Fibroblast of peridontal ligament (primary cell): ENCODE measurements at regions not wholly inside any gene's neighbourhood (a gene's known extent, or its start where the extent isn't known, plus 50 kb on each side); places are given as distances from the start of the nearest gene placed in this dataset.
"Not testable (repeated sequence)": the region's sequence is repeated elsewhere in the genome, so short reads cannot be mapped to it uniquely, and the experiment has no call there.

Experiments used
- DNase-seq: peaks from one replicate; pipeline ENCODE4 v3.0.0-alpha.2; 2010; ENCODE audit errors: extremely low read depth

DNA sequence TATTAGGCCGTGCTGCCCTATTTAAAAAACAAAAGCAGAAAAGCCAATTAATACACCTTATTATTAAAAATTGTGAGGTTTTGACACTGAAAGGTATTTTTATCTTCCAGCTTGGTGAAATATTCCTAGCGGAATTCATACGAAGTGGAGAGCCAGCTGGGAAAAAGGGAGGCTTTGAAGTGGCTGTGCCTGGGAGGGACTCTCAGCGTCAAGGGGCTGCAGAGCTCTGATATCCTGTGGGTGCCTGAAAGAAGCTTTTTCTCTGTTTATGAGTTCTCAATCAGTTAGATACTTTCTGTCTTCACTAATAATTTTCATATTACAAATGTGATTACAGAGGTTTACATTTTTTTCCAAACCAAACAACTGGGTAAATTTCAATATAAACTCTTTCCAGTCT lies 140.2 kb upstream of the MIR17HG start:
- no peak for DNase-seq

- no peak for DNase-seq
Observed at GRCh38 chr13:91211510-91211909, 136.0 kb upstream of the MIR17HG start.

DNA sequence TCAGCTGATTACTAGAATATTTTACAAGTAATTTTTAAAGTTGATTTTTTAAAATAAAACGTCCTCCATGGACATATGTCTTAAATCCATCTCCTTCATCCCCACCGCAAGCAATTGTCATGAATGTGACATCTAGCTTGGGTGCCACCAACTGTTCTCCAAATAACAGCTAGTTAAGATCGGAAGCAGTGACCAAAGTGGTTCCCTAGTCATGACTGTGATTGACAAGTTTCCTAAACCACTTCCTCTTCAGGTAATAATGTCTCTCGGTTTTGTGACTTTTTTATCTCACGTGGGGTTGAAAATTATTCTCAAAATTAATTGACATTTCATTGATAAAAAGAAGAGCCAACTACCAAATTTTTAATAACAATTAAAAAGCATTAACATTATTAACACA lies 135.3 kb upstream of the MIR17HG start:
- no peak for DNase-seq

GRCh38 chr13:91214031-91214430 lies 133.5 kb upstream of the MIR17HG start:
- no peak for DNase-seq

DNA sequence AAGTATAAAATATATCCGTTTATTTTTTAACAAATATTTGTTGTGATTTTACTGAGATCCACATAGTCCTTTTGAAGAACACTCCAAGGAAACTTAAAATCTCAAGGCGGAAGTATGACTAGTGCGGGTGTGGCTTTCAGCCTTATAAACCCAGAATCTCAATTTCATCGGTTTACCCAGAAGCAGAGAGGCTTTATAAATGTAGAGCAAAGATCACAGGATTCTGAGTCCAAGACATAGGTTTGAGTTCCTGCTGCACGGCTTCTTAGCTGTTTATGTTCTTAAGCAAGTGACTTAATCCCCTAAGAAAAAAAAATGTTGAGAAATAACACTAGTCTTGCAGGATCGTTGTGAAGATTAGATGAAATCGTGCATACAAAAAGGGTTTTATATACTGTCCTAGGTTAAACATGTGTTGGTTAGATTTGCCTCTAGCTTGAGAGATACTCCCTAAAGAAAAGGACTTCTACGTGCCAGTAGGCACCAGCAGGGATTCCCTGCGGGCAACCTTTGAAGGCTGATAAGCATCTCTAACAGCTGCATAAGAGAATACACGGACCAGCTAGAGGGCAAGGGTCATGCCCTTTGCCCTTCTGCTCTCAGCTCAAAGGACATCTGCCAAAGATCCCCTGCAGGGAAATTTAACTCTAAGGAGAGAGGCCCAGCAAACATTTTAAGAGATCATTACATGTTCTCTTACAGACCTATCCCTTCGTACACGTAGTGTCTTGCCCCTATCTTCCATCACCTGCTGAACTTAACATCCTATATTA lies 130.4 kb upstream of the MIR17HG start:
- no peak for DNase-seq

DNA sequence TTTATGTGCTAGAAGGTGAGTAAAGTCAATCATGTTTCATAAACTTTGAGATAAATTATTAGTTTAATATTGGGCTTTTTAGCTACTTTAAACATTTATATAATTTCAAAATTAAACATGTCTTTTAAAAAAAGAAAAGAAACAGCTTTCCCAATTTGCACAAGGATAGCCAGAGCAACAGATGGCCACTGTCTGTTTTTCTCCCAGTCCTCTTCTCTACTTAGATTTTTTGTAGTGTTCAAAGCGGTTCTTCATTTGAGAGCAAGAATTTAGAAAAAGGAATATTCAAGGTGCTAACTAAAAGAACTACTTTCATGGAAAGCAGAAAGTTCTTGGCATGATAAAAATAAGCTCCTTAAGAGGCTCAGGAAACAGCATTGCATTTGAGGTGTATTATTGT lies 128.3 kb upstream of the MIR17HG start:
- DNase-seq: no peak

- no peak for DNase-seq
Observed at GRCh38 chr13:91220872-91221271, 126.6 kb upstream of the MIR17HG start.

GRCh38 chr13:91228108-91228507 lies 119.4 kb upstream of the MIR17HG start:
- DNase-seq: no peak

DNA sequence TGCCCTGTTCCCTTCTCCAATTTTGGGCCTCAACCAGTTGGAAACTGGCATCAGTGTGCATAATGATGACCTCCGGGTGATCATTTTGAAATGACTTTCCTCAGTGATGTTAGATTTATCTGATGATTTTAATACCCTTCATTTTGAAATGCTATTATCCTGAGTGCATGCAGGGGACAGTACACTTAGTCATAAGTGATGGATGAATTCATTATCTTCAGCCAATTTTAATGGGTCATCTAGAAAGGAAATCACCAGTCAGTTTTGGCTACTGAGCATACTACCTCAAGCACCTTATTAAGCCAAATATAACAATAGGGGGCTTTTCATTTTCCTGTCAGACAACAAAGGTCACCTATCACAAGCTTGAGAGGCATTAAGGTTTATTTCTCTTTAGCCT lies 118.5 kb upstream of the MIR17HG start:
- no peak for DNase-seq

DNA sequence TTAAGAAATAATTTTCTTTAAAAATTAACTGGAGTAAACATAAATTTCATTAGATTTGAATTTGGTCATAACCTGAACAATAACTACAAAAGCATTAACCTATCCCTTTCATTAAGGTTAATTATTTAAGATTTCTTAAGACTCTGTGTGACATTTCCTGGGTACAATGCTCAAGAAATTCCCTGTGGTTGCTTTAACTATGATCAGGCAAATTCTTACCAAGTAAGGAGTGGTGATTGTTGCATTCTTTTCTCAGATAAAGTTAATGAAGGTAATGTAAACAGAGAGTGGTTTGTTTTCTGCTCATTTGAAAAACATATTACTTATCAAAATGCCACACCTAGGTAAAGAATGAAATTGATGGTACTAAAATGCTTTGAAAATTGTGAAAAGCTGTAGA lies 114.8 kb upstream of the MIR17HG start:
- no peak for DNase-seq

GRCh38 chr13:91233291-91233690 lies 114.2 kb upstream of the MIR17HG start:
- no peak for DNase-seq

GRCh38 chr13:91236182-91236581 lies 111.3 kb upstream of the MIR17HG start:
- no peak for DNase-seq

GRCh38 chr13:91236921-91237320 lies 110.6 kb upstream of the MIR17HG start:
- no peak for DNase-seq

DNA sequence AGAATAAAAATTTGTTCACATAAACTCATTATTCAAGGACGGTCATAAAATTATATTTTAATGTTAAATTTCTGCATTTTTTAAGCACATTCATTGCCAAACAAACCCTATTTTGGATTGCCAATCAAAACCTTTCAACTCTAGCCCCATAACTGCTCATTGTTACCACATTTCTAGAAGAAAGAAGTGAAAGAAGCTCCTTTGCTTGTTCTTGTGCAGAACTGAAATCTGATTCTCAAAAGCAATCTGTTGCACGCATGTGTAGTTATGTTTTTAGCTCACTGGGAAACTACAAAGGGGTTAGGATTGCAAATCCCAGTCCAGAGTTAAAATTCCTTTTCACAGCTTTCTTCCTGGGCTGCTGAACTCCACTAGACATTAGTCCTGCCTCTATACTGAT lies 109.5 kb upstream of the MIR17HG start:
- DNase-seq: no peak

DNA sequence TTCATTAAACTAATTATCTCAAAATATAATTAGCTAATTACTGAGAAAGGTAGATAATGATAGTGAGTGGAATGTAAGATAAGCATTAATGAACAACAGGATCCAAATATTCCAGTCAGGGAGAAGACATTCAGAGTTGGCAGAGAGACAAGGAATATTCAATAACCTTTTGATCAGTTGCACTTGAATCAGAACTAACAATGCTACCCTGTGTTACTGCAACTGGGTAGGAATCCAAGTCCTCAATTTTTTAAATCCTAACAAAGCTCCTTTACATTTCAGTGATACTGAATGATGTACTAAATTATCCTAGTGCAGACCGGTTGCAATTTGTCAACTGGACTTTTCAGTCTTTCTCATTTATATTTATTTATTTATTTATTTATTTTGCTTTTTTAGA lies 107.1 kb upstream of the MIR17HG start:
- DNase-seq: no peak

DNA sequence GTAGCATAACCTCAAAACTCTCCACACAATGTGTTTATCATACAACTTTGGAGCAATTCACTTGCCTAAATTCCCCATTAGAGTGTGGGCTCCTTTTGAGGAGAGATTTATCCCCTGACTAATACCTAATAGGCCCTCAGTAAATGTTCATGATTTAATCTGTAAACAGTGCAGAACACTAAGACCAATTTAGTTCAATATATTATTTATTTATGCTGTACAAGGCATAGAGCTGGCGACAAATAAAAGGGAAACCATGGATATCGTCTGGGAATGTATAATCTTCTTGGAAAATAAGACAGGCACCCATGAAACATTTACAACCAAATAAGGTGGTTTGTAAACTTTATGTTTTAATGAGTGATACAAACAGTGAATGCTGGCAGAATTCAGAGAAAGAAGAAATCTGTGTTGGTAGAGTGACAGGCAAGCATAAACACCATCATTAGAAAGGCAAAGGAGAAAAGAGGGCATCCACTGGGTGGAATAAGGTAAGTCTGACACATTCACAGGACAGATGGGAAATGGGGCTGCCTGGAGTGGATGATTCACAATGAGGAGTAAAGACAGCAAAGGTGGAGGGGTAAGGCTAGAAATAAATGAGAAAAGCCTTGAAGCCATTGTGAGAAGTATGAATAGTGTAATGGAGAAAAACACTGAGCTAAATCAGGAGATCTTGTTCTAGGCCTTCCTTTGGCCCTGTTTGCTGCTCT lies 106.1 kb upstream of the MIR17HG start:
- DNase-seq: no peak

GRCh38 chr13:91242652-91243051 lies 104.8 kb upstream of the MIR17HG start:
- no peak for DNase-seq

- no peak for DNase-seq
Observed at GRCh38 chr13:91245288-91245687, 102.2 kb upstream of the MIR17HG start.

GRCh38 chr13:91247768-91248167 lies 99.7 kb upstream of the MIR17HG start:
- DNase-seq: no peak

- no peak for DNase-seq
Observed at GRCh38 chr13:91248249-91248648, 99.2 kb upstream of the MIR17HG start.

DNA sequence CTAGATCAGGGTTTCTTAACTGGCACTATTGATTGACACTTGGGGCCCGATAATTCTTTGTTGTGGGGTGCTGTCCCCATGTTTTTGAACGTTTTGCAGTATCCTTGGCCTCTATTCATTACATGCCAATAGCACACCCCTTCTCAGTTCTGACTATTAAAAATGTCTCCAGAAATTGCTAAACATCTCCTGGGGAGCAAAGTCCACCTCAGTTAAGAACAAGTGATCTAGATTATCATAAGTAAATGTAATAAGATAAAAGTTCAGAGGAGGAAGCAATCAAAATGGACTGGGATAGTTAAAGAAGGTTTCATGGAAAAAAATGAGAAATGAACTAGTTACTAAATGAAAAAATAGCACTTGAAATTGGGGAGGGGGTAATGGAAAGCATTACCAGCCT lies 98.1 kb upstream of the MIR17HG start:
- DNase-seq: no peak

- DNase-seq: no peak
Observed at GRCh38 chr13:91249861-91250260, 97.6 kb upstream of the MIR17HG start.

DNA sequence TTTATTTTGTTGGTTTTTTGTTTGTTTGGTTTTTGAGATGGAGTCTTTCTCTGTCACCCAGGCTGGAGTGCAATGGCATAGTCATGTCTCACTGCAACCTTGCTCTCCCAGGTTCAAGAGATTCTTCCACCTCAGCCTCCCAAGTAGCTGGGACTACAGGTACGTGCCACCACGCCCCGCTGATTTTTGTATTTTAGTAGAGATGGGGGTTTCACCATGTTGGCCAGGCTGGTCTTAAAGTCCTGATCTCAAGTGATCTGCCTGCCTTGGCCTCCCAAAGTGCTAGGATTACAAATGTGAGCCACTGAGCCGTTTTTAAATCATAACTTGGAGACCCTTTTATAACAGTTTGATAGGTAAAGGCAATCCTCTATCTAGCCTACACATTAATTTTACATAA lies 95.9 kb upstream of the MIR17HG start:
- not testable (repeated sequence) for DNase-seq

DNA sequence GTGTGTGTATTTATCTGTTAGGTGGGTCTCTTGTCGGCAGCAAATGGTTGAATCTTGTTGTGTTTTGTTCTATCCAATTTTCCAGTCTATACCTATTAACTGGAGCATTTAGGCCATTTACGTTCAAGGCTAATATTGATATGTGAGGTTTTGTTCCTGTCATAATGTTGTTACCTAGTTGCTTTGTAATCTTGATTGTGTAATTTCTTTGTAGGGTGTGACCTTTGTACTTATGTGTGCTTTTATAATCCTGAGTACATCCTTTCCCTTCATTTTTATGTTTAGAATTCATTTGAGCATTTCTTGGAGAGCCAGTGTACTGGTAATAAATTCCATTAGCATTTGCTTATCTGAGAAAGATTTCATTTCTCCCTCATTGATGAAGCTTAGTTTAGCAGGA lies 83.0 kb upstream of the MIR17HG start:
- no peak for DNase-seq
